ENCODE measurements at regions not wholly inside any gene's neighbourhood (a gene's known extent, or its start where the extent isn't known, plus 50 kb on each side); places are given as distances from the start of the nearest gene placed in this dataset.
"Not testable (repeated sequence)": the region's sequence is repeated elsewhere in the genome, so short reads cannot be mapped to it uniquely, and the experiment has no call there.

DNA sequence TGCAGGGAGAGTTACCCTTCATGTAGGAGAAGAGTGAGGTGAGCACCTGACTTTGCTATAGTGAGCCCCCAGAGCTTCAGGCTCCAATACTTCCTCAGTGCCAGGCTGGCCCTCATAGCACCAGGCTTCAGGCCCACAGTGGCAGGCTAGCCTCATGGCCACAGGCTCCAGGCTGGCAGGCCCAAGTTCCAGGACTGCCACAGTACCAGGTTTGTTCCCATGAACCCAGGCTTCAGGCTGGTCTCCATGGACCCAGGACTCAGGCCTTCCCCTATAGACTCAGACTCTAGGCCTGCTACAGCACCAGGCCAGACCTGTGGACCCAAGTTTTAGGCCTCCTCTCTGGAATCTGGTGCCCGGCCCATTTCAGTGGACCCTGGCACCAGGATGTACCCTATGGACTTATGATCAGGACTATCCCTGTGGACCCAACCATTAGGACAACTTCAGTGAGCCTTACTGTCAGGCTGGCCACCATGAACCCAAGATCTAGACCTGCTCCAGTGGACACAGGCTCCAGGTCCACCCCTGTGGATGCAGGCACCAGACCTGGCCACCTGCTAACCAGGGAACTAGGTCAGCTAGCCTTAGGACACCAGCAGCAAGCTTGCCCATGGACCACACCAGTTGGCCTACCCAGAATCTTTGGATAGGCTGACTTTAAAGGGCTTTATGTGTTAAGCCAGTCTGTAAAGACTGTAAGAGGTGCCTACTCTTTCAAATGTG lies 658.2 kb downstream of the KLHL13 start:
- DNase-seq: no peak

DNA sequence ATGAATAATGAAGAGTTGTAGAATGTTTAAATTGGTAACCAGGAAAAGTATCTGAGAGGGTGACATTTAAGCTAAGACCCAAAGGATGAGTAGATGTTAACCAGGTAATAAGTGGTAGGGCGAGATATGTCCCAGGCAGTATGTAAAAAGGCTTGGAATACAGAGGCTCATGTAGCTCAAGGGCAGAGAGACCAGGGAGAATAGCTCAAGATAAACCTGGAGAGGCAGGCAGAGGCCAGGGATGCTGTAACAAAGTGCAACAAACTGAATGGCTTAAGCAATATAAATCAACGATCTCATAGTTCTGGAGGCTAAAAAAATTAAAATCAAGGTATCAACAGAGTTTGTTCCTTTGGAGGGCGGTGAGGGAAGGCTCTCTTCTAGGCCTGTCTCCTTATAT lies 660.8 kb downstream of the KLHL13 start:
- no peak for DNase-seq

- DNase-seq: no peak
Measured at GRCh38 chrX:117429501-117429900, 687.1 kb downstream of the KLHL13 start.

DNA sequence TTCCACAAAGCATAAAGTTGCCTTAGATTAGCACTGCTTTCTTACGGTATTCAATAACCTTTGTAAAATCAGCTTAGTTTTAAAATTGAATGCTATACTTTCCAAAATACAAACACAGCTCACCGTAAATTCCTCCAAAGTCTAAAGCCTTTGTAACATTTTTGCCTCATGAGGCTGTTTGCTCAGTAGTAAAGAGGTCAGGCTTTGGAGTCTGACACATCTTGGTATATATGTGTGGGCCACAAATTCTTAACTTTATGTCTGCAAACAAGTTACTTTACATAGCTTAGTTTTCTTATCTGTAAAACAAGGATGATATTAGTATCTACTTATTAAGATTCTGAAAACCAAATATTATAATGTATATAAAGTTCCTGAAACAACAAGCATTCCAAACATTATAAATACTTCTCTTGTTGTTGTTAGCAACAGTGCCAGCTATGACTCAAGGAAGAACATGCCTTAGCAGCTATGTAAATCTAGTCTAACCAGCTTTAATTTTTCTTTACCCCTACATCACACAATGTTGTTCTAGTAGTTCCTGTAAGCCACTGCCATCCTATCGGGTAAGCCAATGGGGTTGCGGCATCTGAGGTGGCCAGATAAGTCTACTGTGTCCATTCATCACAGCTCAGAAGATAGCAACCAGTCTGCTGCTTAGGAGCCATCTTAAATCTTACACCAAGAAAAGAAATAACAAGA lies 709.0 kb downstream of the KLHL13 start:
- DNase-seq: no peak

GRCh38 chrX:117400839-117401238 lies 715.8 kb downstream of the KLHL13 start:
- DNase-seq: no peak

- DNase-seq: no peak
Measured at GRCh38 chrX:117400005-117400404, 716.6 kb downstream of the KLHL13 start.

GRCh38 chrX:117397844-117398243 lies 718.8 kb downstream of the KLHL13 start:
- no peak for DNase-seq

- not testable (repeated sequence) for DNase-seq
Measured at GRCh38 chrX:117394506-117395070, 722.0 kb downstream of the KLHL13 start.

DNA sequence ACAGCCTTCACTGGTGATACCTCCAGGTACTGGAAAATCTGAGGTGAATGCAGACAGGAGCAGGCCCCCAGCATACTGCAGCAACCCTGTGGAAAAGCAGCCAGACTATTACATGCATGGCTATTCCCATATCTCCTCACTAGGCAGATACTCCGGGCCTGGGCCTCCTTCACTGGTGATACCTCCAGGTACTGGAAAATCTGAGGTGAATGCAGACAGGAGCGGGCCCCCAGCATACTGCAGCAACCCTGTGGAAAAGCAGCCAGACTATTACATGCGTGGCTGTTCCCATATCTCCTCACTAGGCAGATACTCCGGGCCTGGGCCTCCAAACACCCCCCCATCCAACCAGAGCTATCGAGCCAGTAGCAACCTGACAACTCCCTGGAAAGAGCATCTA lies 724.2 kb downstream of the KLHL13 start:
- not testable (repeated sequence) for DNase-seq

DNA sequence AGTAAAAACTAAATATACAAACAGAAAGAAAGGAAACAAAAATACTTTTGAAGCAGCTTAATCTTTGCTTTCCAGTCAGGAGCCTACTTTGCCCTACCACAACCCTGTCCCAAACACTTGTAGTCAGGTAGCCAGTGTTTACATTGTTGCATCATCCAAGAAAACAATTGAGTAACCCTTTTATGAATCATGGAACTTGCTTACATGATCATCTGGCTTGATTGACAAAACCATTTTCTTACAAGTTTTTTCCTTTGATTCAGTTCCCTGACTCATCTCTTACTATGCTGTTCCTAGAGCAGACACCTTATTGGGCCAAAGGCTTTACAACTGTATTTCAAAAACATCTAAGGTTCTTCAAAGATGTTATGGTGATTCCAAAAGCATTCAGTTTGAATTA lies 740.1 kb downstream of the KLHL13 start:
- DNase-seq: no peak

GRCh38 chrX:117335209-117335608 lies 781.4 kb downstream of the KLHL13 start:
- no peak for DNase-seq

DNA sequence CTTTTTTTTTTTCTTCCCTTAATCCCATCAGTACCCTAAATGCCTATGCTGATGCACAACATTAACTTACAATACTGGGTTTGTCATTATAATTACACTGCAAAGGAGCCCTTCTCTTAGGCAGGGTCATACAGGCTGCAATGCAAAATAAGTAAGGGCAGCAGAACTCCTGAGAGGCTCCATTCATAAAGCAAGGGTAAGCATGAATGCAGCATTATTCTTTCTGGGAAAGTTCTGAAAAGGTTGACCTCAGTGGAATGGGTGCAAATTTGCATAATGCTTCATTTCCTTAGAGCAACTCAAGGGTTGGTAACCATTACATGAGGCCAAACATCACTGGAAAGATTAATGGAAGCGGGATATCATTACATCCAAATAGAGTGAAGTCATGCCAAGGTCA lies 789.2 kb downstream of the KLHL13 start:
- no peak for DNase-seq

- DNase-seq: no peak
Measured at GRCh38 chrX:117325706-117326105, 790.9 kb downstream of the KLHL13 start.

- DNase-seq: no peak
Measured at GRCh38 chrX:117305168-117305766, 811.3 kb downstream of the KLHL13 start.

GRCh38 chrX:117301086-117301485 lies 815.5 kb downstream of the KLHL13 start:
- DNase-seq: no peak

DNA sequence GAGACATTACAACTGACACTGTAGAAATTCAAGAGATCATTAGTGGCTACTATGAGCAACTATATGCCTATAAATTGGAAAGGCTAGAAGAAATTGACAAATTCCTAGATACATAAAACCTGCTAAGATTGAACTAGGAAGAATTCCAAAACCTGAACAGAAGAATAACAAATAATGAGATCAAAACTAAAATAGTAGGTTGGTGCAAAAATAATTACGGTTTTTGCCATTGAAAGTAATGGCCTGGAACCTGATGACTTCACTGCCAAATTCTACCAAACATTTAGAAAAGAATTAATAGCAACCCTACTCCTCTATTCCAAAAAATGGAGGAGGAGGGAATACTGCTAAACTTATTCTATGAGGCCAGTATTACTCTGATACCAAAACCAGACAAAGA lies 824.9 kb downstream of the KLHL13 start:
- no peak for DNase-seq

GRCh38 chrX:117274965-117275364 lies 812.2 kb upstream of the CT83 start:
- no peak for DNase-seq
